A549 (cell line): ENCODE measurements at regions not wholly inside any gene's neighbourhood (a gene's known extent, or its start where the extent isn't known, plus 50 kb on each side); places are given as distances from the start of the nearest gene placed in this dataset.

ENCODE experiments used
- HMGXB4 ChIP-seq: fragments of 250-450 bp; sonication (Bioruptor Pico); IDR thresholded peaks from 2 replicates; pipeline ENCODE4 v1.5.0; 2021; ENCODE audit warnings: mild to moderate bottlenecking, moderate library complexity, borderline replicate concordance
- JUN ChIP-seq, 2 experiments: fragments of >200 bp; sonication (Bioruptor Twin); formaldehyde crosslinking; IDR thresholded peaks; 2 replicates in 1 of 2; 3 replicates in 1 of 2; pipeline ENCODE4 v1.6.1; 2016 to 2017
- POLR2A ChIP-seq: IDR thresholded peaks from 2 replicates; pipeline ENCODE4 v1.6.1; 2012; ENCODE audit warnings: mild to moderate bottlenecking, low read length
- RARB ChIP-seq: fragments of 250-450 bp; sonication (Bioruptor Pico); IDR thresholded peaks from 2 replicates; pipeline ENCODE4 v1.8.0; 2021; ENCODE audit warnings: mild to moderate bottlenecking, moderate library complexity

GRCh38 chr16:51321251-51321650 is 170.2 kb upstream of the SALL1 start:
- TF ChIP-seq RARB (CRISPR knock-in tag) (no peak), JUN (IDR thresholded peaks at IDR 0.05) (no peak), POLR2A (no peak), HMGXB4 (CRISPR knock-in tag) (no peak)
